Type B pancreatic cell (in vitro differentiated cells): ENCODE measurements at regions not wholly inside any gene's neighbourhood (a gene's known extent, or its start where the extent isn't known, plus 50 kb on each side); places are given as distances from the start of the nearest gene placed in this dataset.

Experiments used
- DNase-seq: peaks from one replicate; pipeline ENCODE4 v3.0.0; 2021; ENCODE audit warnings: mixed read lengths; ENCODE audit not compliant: unreplicated experiment; ENCODE audit errors: extremely low spot score
- H3K27ac Mint-ChIP-seq: 2 replicates; pipeline ENCODE4 v1.8.0; 2021; ENCODE audit warnings: mild to moderate bottlenecking, mixed read lengths
- H3K27me3 Mint-ChIP-seq: 2 replicates; pipeline ENCODE4 v1.8.0; 2021; ENCODE audit warnings: mixed read lengths
- H3K36me3 Mint-ChIP-seq: 2 replicates; pipeline ENCODE4 v1.8.0; 2021; ENCODE audit warnings: mixed read lengths
- H3K4me1 Mint-ChIP-seq: one replicate; pipeline ENCODE4 v1.8.0; 2021; ENCODE audit warnings: mixed read lengths; ENCODE audit not compliant: unreplicated experiment
- H3K4me3 Mint-ChIP-seq: 2 replicates; pipeline ENCODE4 v1.8.0; 2021; ENCODE audit warnings: mild to moderate bottlenecking, mixed read lengths
- H3K9me3 Mint-ChIP-seq: 2 replicates; pipeline ENCODE4 v1.8.0; 2021; ENCODE audit warnings: mixed read lengths
- TF ChIP-seq, protein P1 (sequence below): fragments of 200-600 bp; sonication (generic); conservative IDR thresholded peaks from 2 replicates; pipeline ENCODE4 v1.5.0; 2021; ENCODE audit warnings: antibody characterized with exemption, mild to moderate bottlenecking

DNA sequence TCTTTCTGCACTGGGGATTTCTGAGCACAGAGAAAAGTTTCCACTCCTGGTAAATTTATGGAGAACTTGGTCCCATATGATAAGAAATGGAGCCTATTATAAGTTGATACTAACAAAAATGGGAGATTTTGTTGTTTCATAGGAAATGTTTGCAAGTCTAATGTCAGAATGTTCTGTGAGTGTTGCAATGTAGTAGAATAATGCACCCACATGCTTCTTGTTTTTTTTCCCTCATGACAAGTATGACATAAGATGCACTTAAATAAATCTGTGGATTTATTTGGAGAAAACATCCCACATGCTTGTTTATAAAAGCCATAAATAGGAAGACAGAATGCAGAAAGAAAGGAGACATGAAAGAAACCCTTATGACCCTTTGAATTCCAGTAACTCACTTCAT lies 50.8 kb upstream of the KCNJ6 start:
- peaks cover 16% of the 10 kb centered on the region for H3K27me3 Mint-ChIP-seq
- no peaks in the 10 kb centered on the region for H3K9me3 Mint-ChIP-seq
- TF ChIP-seq, protein P1, sequence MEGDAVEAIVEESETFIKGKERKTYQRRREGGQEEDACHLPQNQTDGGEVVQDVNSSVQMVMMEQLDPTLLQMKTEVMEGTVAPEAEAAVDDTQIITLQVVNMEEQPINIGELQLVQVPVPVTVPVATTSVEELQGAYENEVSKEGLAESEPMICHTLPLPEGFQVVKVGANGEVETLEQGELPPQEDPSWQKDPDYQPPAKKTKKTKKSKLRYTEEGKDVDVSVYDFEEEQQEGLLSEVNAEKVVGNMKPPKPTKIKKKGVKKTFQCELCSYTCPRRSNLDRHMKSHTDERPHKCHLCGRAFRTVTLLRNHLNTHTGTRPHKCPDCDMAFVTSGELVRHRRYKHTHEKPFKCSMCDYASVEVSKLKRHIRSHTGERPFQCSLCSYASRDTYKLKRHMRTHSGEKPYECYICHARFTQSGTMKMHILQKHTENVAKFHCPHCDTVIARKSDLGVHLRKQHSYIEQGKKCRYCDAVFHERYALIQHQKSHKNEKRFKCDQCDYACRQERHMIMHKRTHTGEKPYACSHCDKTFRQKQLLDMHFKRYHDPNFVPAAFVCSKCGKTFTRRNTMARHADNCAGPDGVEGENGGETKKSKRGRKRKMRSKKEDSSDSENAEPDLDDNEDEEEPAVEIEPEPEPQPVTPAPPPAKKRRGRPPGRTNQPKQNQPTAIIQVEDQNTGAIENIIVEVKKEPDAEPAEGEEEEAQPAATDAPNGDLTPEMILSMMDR: no peak
- no peak overlapping the region for H3K4me3 Mint-ChIP-seq
- H3K27ac Mint-ChIP-seq: no peak overlapping the region
- peaks cover 4% of the 10 kb centered on the region for H3K4me1 Mint-ChIP-seq
- DNase-seq: no peak
- H3K36me3 Mint-ChIP-seq: no peaks in the 10 kb centered on the region

DNA sequence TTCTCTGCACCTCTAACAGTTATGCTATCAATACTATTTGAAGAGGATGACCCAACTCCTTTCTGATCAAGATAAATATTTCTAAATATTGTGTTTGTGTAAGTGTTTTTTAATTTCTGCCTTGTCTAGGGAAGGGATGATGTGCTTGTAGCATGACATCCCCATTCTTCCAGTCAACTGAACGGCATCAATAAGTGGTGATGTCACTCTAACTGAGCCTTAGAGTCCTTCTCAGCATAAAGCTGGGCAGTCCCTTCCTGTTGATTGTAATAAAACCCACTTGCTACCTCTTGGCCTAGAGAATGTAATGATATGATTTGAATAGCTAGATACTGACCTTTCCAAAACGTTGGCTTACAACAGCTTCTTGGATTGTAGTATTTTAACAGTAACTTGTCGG lies 52.5 kb upstream of the KCNJ6 start:
- Mint-ChIP-seq H3K9me3 (no peaks in the 10 kb centered on the region), H3K36me3 (no peaks in the 10 kb centered on the region), H3K4me3 (no peak overlapping the region), H3K4me1 (peaks cover 4% of the 10 kb centered on the region), H3K27ac (no peak overlapping the region), H3K27me3 (peaks cover 16% of the 10 kb centered on the region)
- TF ChIP-seq, protein P1: no peak
- DNase-seq: no peak

DNA sequence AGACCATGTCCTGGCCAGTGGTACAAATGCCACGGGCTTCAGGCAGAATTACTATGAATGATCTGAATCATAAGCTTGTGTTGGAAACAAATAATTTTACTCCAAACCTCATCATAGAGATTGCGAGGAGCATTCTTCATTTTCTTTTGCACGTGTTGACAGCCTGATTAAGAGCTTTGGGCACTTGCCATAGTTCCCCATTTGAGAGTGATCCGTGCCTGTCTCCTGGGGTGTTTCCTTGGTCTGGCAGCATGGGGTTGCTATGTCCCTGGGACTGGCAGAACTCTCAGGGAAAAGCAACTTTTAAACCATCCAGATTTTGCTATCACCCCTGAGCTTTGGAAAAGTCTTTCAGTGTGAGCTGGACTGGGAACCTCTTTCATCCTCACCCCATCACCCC lies 54.3 kb upstream of the KCNJ6 start:
- H3K27ac Mint-ChIP-seq: no peak overlapping the region
- TF ChIP-seq, protein P1: no peak
- DNase-seq: no peak
- H3K9me3 Mint-ChIP-seq: no peaks in the 10 kb centered on the region
- H3K27me3 Mint-ChIP-seq: peaks cover 15% of the 10 kb centered on the region
- peaks cover 4% of the 10 kb centered on the region for H3K4me1 Mint-ChIP-seq
- H3K36me3 Mint-ChIP-seq: no peaks in the 10 kb centered on the region
- no peak overlapping the region for H3K4me3 Mint-ChIP-seq

DNA sequence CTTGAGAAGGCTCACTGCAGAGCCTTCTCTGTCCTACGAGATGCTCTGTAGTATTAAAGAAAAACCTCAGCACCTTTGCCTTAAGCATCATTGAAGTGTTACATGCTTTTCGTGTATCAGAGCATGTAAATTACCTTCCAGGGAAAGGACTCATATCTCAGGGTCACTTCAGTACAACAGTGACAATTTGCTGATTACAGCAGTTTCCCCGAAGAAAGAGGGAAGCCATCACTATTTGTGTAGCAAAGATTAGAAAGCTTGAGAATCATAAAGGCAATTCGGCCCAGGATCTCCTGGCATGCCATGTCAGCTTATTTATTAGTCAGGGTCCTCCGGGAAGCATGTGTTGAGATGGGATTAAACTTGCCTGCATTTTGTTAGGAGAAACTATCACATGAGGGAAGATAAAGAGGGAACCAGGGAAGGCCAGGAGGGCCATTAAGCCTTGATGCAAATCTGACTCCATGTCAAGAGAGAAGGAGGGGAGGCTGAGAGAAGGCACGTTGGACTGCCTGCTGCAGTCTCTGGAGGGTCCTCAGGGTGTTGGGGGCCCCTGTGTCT lies 55.2 kb upstream of the KCNJ6 start:
- Mint-ChIP-seq H3K4me3 (no peak overlapping the region), H3K4me1 (peaks cover 4% of the 10 kb centered on the region), H3K36me3 (no peaks in the 10 kb centered on the region), H3K27ac (no peak overlapping the region), H3K27me3 (peaks cover 11% of the 10 kb centered on the region), H3K9me3 (no peaks in the 10 kb centered on the region)
- no peak for DNase-seq
- TF ChIP-seq, protein P1: no peak

DNA sequence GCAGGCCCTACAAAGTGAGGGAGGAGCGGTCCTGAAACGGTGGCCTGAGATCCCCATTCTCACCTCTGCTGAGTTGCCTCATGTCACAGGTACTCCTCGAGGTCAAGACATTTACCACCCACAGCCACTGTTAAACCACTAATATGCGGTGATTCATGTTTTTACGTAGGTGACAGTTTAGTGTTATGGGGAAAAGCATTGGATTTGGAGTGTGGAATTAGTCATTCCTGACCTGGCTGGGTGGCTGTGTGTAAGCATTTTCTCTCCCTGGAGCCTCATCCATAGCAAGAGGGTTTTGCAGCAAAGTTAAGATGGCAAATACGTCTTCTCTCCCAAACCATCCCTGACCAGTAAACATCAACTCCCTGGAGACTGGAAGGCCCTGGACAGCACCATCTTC lies 57.8 kb upstream of the KCNJ6 start:
- DNase-seq: no peak
- no peaks in the 10 kb centered on the region for H3K36me3 Mint-ChIP-seq
- peaks cover 3% of the 10 kb centered on the region for H3K27me3 Mint-ChIP-seq
- H3K4me1 Mint-ChIP-seq: peaks cover 4% of the 10 kb centered on the region
- TF ChIP-seq, protein P1: no peak
- no peaks in the 10 kb centered on the region for H3K9me3 Mint-ChIP-seq
- H3K27ac Mint-ChIP-seq: no peak overlapping the region
- no peak overlapping the region for H3K4me3 Mint-ChIP-seq
